AML-193 (cell line): ENCODE measurements at regions not wholly inside any gene's neighbourhood (a gene's known extent, or its start where the extent isn't known, plus 50 kb on each side); places are given as distances from the start of the nearest gene placed in this dataset.
"Not testable (repeated sequence)": the region's sequence is repeated elsewhere in the genome, so short reads cannot be mapped to it uniquely, and the experiment has no call there.

Source experiments
- DNase-seq, 2 experiments: peaks; one replicate each; lab custom pipeline; 2025; lab: John Stamatoyannopoulos, UW

GRCh38 chr14:45867046-45867894 lies 614.3 kb upstream of the MIS18BP1 start:
- no peak for DNase-seq

- DNase-seq: peak in 1 of 2 experiments; percentile 25
Observed at GRCh38 chr14:45838597-45838996, 585.6 kb upstream of the MIS18BP1 start.

GRCh38 chr14:45819107-45819506 lies 566.1 kb upstream of the MIS18BP1 start:
- DNase-seq: no peak

- no peak for DNase-seq
Observed at GRCh38 chr14:45811155-45811554, 558.2 kb upstream of the MIS18BP1 start.

DNA sequence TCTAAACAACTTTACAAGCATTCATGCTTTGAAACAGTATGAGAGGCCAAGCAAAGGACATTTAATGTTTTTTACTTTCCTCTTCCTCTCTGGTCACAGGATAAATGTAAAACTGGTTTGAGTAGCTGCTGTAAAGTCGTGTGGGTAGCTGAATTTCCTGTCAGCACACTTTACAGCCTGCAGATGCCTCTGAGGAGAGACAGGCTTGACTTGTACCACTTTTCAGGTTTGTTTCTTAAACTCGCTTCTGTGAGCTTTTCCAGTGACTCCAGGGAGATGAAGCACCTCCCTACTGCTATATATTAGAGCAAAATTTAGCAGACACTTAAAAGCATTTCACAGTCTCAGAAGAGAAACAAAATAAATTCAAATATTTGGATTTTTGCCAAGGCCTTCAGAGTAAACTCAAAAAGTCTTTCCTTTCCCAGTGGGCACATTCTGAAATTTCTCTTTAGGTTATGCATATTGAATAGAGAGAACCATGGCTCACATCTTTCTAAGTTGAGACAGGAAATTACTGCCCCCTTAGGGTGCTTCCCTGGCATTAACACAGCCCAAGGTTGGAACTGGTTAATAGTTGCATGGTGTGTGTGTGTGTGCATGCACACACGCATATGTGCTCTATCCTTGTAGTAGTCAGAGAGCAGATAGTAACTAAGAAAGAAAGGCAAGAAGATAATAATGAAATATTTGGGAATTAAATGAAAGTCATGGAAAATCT lies 557.3 kb upstream of the MIS18BP1 start:
- no peak for DNase-seq

- DNase-seq: no peak
Observed at GRCh38 chr14:45807178-45807899, 554.3 kb upstream of the MIS18BP1 start.

GRCh38 chr14:45799511-45799910 lies 546.5 kb upstream of the MIS18BP1 start:
- DNase-seq: no peak

GRCh38 chr14:45798659-45799058 lies 545.7 kb upstream of the MIS18BP1 start:
- no peak for DNase-seq

GRCh38 chr14:45796006-45796405 lies 543.0 kb upstream of the MIS18BP1 start:
- not testable (repeated sequence) for DNase-seq

GRCh38 chr14:45793081-45793480 lies 540.1 kb upstream of the MIS18BP1 start:
- no peak for DNase-seq

- no peak for DNase-seq
Observed at GRCh38 chr14:45790293-45790692, 537.3 kb upstream of the MIS18BP1 start.

- DNase-seq: no peak
Observed at GRCh38 chr14:45787167-45787566, 534.2 kb upstream of the MIS18BP1 start.

DNA sequence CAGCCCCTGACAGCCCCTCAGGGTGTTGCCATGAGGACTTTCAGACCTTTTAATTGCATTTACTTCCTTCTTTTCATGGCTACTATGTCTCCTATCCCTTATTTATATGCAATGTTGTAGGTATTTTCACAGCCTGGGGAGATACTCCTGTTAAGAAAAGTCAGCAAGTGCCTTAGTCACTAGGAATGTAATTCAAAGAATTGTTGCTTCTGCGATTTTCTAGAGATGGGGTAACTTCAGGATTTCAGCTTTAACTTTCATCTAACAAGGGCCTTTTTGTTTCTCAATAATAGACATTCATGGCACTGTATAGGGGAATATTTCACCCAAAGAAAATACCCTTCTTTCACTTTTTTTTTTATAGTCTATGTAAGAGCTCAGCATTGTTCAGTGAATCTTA lies 533.3 kb upstream of the MIS18BP1 start:
- no peak for DNase-seq

DNA sequence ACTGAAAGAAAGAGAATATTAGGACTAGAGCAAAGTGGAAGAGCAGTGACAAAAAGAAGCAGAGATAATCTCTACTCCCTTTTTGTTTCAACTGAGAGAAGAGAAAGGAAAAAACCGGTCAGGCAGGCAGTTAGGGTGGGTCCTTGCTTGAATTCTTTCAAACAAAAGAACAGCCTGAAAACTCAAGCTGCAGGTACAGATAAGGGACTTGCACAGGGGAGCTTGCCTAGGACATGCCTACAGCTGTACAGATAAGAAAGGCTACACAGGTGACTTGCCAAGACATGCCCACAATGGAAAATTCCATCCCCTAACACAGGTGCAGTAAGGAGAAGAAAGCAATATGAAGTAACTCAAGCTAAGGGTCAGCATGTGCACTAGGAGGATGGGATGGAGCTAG lies 532.2 kb upstream of the MIS18BP1 start:
- DNase-seq: no peak

- no peak for DNase-seq
Observed at GRCh38 chr14:45766247-45766646, 513.2 kb upstream of the MIS18BP1 start.

DNA sequence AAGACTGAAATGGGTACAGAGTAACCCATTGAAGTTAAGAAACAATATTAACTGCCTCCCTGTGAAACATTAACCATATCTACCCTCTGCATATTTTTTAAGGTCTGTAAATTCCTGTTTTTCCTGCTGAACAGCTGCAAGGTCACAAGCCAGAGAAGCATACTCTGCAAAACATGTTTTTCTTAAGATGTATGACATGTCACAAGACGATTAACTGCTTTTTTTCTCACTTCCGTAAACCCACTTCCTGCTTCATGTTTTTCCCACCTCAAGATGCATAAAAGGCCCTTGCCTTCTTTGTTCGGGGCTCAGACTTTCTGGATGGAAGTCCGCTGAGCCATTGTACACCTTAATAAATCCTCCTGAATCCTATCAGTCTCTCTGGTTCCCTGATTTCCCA lies 504.7 kb upstream of the MIS18BP1 start:
- no peak for DNase-seq

DNA sequence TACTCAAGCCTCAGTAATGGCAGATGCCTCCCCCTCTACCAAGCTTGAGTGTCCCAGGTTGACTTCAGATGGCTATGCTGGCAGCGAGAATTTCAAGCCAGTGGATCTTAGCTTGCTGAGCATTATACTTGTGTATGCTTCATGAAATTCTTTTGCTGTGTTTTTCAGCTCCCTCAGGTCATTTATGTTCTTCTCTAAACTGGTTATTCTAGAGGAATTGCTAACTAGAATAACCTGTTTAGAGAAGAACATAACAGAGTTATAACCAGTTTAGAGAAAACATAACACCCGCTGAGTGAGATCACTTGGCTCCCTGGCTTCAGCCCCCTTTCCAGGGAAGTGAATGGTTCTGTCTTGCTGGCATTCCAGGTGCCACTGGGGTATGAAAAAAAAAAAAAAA lies 503.4 kb upstream of the MIS18BP1 start:
- not testable (repeated sequence) for DNase-seq

GRCh38 chr14:45743884-45744283 lies 490.9 kb upstream of the MIS18BP1 start:
- DNase-seq: no peak

DNA sequence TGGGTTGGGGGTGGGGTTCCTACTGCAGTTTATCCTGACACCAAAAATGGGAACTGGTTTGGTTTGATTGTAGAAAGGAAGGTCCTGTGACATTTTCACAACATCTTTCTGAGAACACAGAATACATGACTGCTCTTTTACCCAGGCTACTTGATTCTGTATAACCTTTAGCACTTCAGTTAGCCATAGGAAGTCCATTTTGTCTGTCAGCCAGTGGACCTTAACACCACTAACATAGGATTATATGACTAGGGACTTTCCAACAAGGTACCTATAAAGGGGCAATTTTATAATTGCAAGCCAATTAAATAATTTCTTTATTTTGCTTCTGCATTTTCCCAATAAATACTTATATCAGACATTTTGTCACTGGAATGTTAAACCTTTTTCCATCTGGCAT lies 489.2 kb upstream of the MIS18BP1 start:
- DNase-seq: no peak

- no peak for DNase-seq
Observed at GRCh38 chr14:45728434-45729225, 475.6 kb upstream of the MIS18BP1 start.

DNA sequence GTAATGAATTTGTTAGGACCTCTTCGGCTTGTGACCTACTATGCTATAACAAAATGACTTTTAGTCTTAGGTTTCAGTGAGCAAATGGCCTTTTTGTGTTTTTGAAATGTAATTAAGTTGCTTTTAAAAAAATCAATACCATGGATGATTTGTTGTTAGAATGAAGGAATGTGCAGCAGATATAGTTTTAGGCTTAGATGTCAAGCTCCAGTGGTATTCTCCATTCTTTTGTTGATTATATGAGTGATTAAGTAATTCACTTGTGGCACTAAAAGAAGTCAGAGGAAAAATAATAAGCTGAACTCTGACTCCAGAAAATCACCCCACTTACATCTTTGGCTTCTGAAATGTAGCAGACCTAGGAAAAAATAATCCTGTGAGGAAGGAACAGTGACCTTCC lies 474.1 kb upstream of the MIS18BP1 start:
- no peak for DNase-seq

GRCh38 chr14:45721472-45721871 lies 468.5 kb upstream of the MIS18BP1 start:
- DNase-seq: no peak
